ENCODE measurements at regions not wholly inside any gene's neighbourhood (a gene's known extent, or its start where the extent isn't known, plus 50 kb on each side); places are given as distances from the start of the nearest gene placed in this dataset.

DNA sequence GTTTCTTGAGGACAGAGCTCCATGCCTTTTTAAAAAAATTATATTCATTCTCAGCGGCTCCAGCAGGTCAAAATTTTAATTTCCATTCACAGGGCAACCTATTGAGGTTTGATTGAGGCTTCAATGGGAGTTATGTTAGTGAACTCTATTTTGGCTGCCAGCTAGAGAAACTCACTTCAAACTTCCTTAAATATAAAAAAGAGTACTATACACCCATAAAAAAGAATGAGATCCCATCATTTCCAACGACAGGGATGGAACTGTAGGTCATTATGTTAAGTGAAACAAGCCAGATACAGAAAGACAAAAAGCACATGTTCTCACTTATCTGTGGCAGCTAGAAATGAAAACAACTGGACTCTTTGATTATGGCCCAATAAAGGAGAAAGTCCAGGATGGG, 176.8 kb upstream of the IL12B start:
- no peak for DNase-seq (ENCODE audit: low spot score)
- in situ Hi-C loops (cut with MboI; ENCODE audit: low sequenced_read_pairs, unreplicated experiment), result no loop called here
- TF ChIP-seq, protein P1, sequence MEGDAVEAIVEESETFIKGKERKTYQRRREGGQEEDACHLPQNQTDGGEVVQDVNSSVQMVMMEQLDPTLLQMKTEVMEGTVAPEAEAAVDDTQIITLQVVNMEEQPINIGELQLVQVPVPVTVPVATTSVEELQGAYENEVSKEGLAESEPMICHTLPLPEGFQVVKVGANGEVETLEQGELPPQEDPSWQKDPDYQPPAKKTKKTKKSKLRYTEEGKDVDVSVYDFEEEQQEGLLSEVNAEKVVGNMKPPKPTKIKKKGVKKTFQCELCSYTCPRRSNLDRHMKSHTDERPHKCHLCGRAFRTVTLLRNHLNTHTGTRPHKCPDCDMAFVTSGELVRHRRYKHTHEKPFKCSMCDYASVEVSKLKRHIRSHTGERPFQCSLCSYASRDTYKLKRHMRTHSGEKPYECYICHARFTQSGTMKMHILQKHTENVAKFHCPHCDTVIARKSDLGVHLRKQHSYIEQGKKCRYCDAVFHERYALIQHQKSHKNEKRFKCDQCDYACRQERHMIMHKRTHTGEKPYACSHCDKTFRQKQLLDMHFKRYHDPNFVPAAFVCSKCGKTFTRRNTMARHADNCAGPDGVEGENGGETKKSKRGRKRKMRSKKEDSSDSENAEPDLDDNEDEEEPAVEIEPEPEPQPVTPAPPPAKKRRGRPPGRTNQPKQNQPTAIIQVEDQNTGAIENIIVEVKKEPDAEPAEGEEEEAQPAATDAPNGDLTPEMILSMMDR (IDR thresholded peaks at IDR 0.05; ENCODE audit: borderline replicate concordance, control extremely low read depth, extremely low read depth, insufficient read depth, missing control alignments), result no peak

- TF ChIP-seq, protein P1 (IDR thresholded peaks at IDR 0.05; ENCODE audit: borderline replicate concordance, control extremely low read depth, extremely low read depth, insufficient read depth, missing control alignments), result no peak
- in situ Hi-C loops (cut with MboI; ENCODE audit: low sequenced_read_pairs, unreplicated experiment), result no loop called here
- no peak for DNase-seq (ENCODE audit: low spot score)
Observed at GRCh38 chr5:159507661-159508060, 177.4 kb upstream of the IL12B start.

DNA sequence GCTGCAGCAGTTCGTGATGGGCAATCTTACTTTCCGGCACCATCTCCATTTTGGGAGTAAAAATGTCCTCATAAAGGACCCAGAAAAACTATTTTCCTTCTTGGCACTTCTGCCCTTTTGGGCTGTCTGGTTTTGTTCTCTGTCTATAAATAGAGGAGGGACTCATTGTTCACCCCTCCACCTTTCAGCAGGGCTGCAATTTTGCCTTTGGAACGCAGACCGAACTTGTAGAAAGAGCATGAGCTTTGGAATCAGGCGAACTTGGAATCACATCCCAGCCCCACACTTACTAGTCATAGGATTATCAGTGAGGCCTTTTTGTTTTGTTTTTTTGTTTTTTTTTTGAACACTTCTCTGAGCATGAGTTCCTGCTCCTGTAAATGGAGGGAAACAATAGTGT, 178.1 kb upstream of the IL12B start:
- TF ChIP-seq, protein P1 (IDR thresholded peaks at IDR 0.05; ENCODE audit: borderline replicate concordance, control extremely low read depth, extremely low read depth, insufficient read depth, missing control alignments), result no peak
- in situ Hi-C loops (cut with MboI; ENCODE audit: low sequenced_read_pairs, unreplicated experiment), result no loop called here
- no peak for DNase-seq (ENCODE audit: low spot score)

DNA sequence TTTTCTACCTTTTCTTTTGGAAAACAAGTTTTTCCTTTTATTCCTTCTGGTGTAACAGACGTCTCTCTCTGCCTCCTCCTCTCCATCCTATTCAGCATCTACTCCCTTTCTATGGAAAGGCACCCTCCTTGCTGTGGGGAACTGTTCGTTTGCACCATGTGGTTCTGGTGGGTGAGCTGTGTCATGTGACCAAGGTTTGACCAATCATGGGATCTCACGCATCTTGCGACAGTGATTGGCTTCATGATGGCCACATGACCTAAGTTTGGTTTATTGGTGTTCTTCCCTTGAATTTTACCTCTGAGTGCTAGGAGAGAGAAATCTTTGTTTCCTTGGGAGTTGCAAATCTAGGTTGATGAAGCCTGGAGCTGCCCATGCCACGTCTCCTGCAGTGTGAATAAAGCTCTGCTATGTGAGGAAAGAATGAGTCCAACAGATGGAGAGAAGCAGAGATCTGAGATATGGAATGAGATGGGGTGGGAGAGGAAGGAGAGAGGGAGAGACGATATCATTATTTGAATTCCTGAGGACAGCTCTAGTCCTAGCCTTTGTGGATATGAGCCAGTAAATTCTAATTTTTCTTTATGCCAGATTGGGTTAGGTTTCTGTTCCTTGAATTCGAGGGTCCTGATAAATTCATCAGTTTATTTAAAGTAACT, 178.8 kb upstream of the IL12B start:
- no peak for DNase-seq (ENCODE audit: low spot score)
- in situ Hi-C loops (cut with MboI; ENCODE audit: low sequenced_read_pairs, unreplicated experiment), result no loop called here
- TF ChIP-seq, protein P1 (IDR thresholded peaks at IDR 0.05; ENCODE audit: borderline replicate concordance, control extremely low read depth, extremely low read depth, insufficient read depth, missing control alignments), result no peak

DNA sequence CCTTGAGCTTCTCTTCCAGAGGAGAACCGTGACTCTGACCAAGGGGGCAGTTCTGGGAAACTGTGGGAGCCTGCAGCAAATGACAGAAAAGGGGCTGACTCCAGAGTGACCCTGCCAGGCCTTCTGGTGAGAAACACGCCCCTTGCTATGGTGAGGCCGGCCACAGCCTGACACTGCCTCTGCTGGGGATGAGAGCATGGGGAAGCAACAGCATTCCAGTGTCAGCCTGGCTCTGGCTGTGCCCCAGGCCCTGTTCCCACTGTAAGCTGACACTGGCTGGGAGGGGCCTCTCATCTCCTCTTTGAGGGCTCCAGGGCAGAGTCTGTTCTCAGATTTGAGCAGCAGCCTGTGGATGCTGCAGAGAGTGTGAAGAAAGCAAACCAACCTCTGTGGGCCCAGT, 180.0 kb upstream of the IL12B start:
- no peak for DNase-seq (ENCODE audit: low spot score)
- in situ Hi-C loops (cut with MboI; ENCODE audit: low sequenced_read_pairs, unreplicated experiment), result no loop called here
- TF ChIP-seq, protein P1 (IDR thresholded peaks at IDR 0.05; ENCODE audit: borderline replicate concordance, control extremely low read depth, extremely low read depth, insufficient read depth, missing control alignments), result no peak

- DNase-seq (ENCODE audit: low spot score), result no peak
- in situ Hi-C loops (cut with MboI; ENCODE audit: low sequenced_read_pairs, unreplicated experiment), result no loop called here
- TF ChIP-seq, protein P1 (IDR thresholded peaks at IDR 0.05; ENCODE audit: borderline replicate concordance, control extremely low read depth, extremely low read depth, insufficient read depth, missing control alignments), result no peak
Observed at GRCh38 chr5:159511570-159511969, 181.3 kb upstream of the IL12B start.

Measured in GM13976 (cell line).